ENCODE measurements at regions not wholly inside any gene's neighbourhood (a gene's known extent, or its start where the extent isn't known, plus 50 kb on each side); places are given as distances from the start of the nearest gene placed in this dataset.

DNA sequence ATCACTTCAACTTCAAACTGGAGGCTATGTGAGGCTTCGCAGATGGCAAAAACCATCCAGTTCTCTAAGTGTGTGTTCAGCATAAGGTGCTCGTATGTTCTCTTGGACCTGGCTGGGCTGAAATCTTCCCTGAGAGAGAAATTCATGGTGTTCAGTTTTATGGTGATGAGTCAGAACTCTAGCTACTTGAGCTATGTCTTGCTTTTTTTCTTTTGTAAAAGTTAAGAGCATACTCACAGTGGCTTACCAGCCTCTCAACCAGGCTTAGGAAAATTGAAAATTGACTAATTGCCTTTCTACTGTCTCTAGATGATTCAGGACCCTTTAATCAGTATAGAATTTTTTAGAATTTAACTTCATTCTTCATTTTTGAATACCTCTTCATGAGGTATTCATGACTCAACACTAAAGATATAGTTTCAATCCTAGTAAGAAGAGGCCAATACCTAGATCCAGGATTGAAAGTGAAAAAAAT lies 617.5 kb downstream of the TBL1XR1 start:
- Histone ChIP-seq H3K36me3 (no peaks in the 10 kb centered on the region), H3K9me3 (no peaks in the 10 kb centered on the region), H3K27me3 (no peaks in the 10 kb centered on the region), H3K4me3 (no peak overlapping the region), H3K27ac (no peak overlapping the region), H3K4me1 (no peaks in the 10 kb centered on the region)
- ATAC-seq, result no peak
- TF ChIP-seq, protein P1, sequence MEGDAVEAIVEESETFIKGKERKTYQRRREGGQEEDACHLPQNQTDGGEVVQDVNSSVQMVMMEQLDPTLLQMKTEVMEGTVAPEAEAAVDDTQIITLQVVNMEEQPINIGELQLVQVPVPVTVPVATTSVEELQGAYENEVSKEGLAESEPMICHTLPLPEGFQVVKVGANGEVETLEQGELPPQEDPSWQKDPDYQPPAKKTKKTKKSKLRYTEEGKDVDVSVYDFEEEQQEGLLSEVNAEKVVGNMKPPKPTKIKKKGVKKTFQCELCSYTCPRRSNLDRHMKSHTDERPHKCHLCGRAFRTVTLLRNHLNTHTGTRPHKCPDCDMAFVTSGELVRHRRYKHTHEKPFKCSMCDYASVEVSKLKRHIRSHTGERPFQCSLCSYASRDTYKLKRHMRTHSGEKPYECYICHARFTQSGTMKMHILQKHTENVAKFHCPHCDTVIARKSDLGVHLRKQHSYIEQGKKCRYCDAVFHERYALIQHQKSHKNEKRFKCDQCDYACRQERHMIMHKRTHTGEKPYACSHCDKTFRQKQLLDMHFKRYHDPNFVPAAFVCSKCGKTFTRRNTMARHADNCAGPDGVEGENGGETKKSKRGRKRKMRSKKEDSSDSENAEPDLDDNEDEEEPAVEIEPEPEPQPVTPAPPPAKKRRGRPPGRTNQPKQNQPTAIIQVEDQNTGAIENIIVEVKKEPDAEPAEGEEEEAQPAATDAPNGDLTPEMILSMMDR (IDR thresholded peaks at IDR 0.05 in 4 of 5, conservative IDR thresholded peaks at IDR 0.05 in 1 of 5), result no peak
- TF ChIP-seq POLR2A (IDR thresholded peaks at IDR 0.05), result no peak
- in situ Hi-C loops (cut with MboI; ENCODE audit: low sequenced_read_pairs in 4 of 4), result no loop called here
- no peak for DNase-seq
- intact Hi-C loops (cut with DNase I; ENCODE audit: low total_unique reads), result no loop called here

DNA sequence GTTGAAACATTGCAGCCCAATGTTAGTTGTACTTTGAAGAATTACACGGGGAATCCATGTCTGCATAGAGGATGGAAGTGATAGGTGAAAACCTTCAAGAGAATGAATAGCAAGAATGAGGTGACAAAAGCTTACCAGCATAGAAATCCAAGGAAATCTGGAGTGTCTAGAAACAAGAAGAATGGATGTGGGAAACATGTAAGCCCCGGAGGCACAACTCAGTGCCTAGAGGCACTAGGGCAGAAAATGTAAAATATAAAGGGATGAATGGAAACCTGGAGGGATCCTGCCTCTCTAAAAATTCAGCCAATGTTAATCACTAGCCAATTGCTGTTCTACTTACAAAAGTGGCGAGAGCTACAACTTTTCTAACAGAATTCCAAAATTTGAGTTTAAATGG lies 619.0 kb downstream of the TBL1XR1 start:
- Histone ChIP-seq H3K4me3 (no peak overlapping the region), H3K4me1 (no peaks in the 10 kb centered on the region), H3K27ac (no peak overlapping the region), H3K36me3 (no peaks in the 10 kb centered on the region), H3K9me3 (no peaks in the 10 kb centered on the region), H3K27me3 (no peaks in the 10 kb centered on the region)
- ATAC-seq (no peak), DNase-seq (no peak)
- in situ Hi-C loops (cut with MboI; ENCODE audit: low sequenced_read_pairs in 4 of 4) (no loop called here), intact Hi-C loops (cut with DNase I; ENCODE audit: low total_unique reads) (no loop called here)
- TF ChIP-seq, protein P1 (IDR thresholded peaks at IDR 0.05 in 4 of 5, conservative IDR thresholded peaks at IDR 0.05 in 1 of 5), result no peak
- TF ChIP-seq POLR2A (IDR thresholded peaks at IDR 0.05), result no peak

DNA sequence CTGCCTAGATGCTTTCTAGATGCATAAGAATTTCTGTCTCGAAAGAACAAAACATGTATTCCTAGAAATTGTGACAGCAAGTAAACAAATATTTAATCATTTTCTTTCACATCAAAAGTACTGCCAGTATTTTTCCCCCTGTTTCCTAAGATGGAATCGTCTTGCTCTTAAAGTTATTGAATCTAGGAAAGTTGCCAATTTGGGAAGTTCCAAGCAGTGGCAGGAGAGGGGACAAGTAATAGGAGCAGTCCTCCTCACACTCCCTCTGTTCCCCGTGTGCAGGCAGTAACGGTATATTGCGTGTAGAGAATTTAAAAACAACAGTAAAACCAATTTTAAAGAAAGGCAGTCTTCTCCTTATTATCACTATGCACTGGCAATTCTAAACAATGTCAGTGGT lies 619.8 kb downstream of the TBL1XR1 start:
- no peaks in the 10 kb centered on the region for H3K4me1 ChIP-seq
- intact Hi-C loops (cut with DNase I; ENCODE audit: low total_unique reads) (no loop called here), in situ Hi-C loops (cut with MboI; ENCODE audit: low sequenced_read_pairs in 4 of 4) (no loop called here)
- H3K4me3 ChIP-seq, result no peak overlapping the region
- no peaks in the 10 kb centered on the region for H3K9me3 ChIP-seq
- no peaks in the 10 kb centered on the region for H3K36me3 ChIP-seq
- TF ChIP-seq POLR2A (IDR thresholded peaks at IDR 0.05), result no peak
- TF ChIP-seq, protein P1 (IDR thresholded peaks at IDR 0.05 in 4 of 5, conservative IDR thresholded peaks at IDR 0.05 in 1 of 5), result no peak
- ATAC-seq, result no peak
- no peak for DNase-seq
- no peaks in the 10 kb centered on the region for H3K27me3 ChIP-seq
- H3K27ac ChIP-seq, result no peak overlapping the region

DNA sequence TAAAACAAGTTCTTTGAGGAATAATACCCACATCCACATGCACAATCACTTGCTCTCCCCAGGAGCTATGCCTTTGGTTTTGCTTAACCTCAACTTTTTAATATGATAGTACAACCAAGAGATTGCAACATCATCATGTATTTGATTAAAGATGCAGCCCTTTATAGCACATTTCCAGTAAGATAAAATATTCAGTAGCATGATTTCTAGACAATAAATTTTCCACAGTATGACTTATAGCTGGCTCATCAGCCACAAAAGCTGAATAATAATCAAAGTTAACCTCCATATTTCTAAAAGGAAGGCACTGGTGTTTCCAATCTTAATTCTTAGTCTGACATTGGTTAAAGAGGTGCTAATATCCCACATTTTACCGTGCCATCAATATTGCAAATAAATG lies 622.5 kb downstream of the TBL1XR1 start:
- DNase-seq, result no peak

More for the DNA sequence above, 622.5 kb downstream of the TBL1XR1 start:
- Histone ChIP-seq H3K36me3 (no peaks in the 10 kb centered on the region), H3K4me1 (no peaks in the 10 kb centered on the region), H3K9me3 (no peaks in the 10 kb centered on the region), H3K27ac (no peak overlapping the region), H3K4me3 (no peak overlapping the region), H3K27me3 (no peaks in the 10 kb centered on the region)
- in situ Hi-C loops (cut with MboI; ENCODE audit: low sequenced_read_pairs in 4 of 4) (no loop called here), intact Hi-C loops (cut with DNase I; ENCODE audit: low total_unique reads) (no loop called here)
- no peak for ATAC-seq
- TF ChIP-seq POLR2A (IDR thresholded peaks at IDR 0.05), result no peak
- TF ChIP-seq, protein P1 (IDR thresholded peaks at IDR 0.05 in 4 of 5, conservative IDR thresholded peaks at IDR 0.05 in 1 of 5), result no peak

Data from gastrocnemius medialis (tissue), 4 donors.